Loucy (cell line): ENCODE measurements at regions not wholly inside any gene's neighbourhood (a gene's known extent, or its start where the extent isn't known, plus 50 kb on each side); places are given as distances from the start of the nearest gene placed in this dataset.

Experiments used
- H2AFZ ChIP-seq: fragments of 200-600 bp; sonication (generic); 2 replicates; pipeline ENCODE4 v1.6.0; 2016; ENCODE audit warnings: antibody characterized with exemption, mild to moderate bottlenecking, low read length, moderate library complexity
- H3F3A ChIP-seq: fragments of 200-600 bp; 2 replicates; pipeline ENCODE4 v1.6.0; 2016; ENCODE audit warnings: antibody characterized with exemption, low read depth, mild to moderate bottlenecking
- H3K27me3 ChIP-seq: fragments of 200-600 bp; sonication (generic); 2 replicates; pipeline ENCODE4 v1.6.1; 2014; ENCODE audit warnings: low read length, mild to moderate bottlenecking; ENCODE audit not compliant: insufficient read depth, poor library complexity, severe bottlenecking
- H3K36me3 ChIP-seq: fragments of 200-600 bp; sonication (generic); 2 replicates; pipeline ENCODE4 v1.6.1; 2016; ENCODE audit warnings: low read length; ENCODE audit not compliant: insufficient read depth
- H3K4me1 ChIP-seq: fragments of 200-600 bp; sonication (generic); 2 replicates; pipeline ENCODE4 v1.5.1; 2014; ENCODE audit warnings: low read length, mild to moderate bottlenecking; ENCODE audit not compliant: insufficient read depth, poor library complexity, severe bottlenecking
- H3K4me2 ChIP-seq: fragments of 200-600 bp; sonication (generic); 2 replicates; pipeline ENCODE4 v1.6.0; 2014; ENCODE audit warnings: antibody characterized with exemption, low read length, low read depth, mild to moderate bottlenecking; ENCODE audit not compliant: poor library complexity, severe bottlenecking
- H3K4me3 ChIP-seq: fragments of 200-600 bp; sonication (generic); 2 replicates; pipeline ENCODE4 v1.5.1; 2014; ENCODE audit warnings: low read length, mild to moderate bottlenecking, mixed read lengths; ENCODE audit not compliant: poor library complexity, severe bottlenecking
- H3K79me2 ChIP-seq: fragments of 200-600 bp; sonication (generic); 2 replicates; pipeline ENCODE4 v1.6.1; 2014; ENCODE audit warnings: low read length; ENCODE audit not compliant: insufficient read depth
- H3K9ac ChIP-seq: fragments of 200-600 bp; sonication (generic); 2 replicates; pipeline ENCODE4 v1.6.0; 2014; ENCODE audit warnings: mild to moderate bottlenecking, low read depth, low read length, moderate library complexity; ENCODE audit not compliant: poor library complexity, severe bottlenecking
- H3K9me2 ChIP-seq: fragments of 200-600 bp; sonication (generic); replicated peaks from 2 replicates; pipeline ENCODE4 v1.6.1; 2016; ENCODE audit warnings: low read depth, low read length, mixed read lengths
- H3K9me3 ChIP-seq: fragments of 200-600 bp; sonication (generic); 2 replicates; pipeline ENCODE4 v1.6.1; 2014; ENCODE audit warnings: mild to moderate bottlenecking, antibody characterized with exemption, low read length, low read depth; ENCODE audit not compliant: insufficient read depth
- H4K20me1 ChIP-seq: fragments of 200-600 bp; sonication (generic); 2 replicates; pipeline ENCODE4 v1.6.0; 2014; ENCODE audit warnings: antibody characterized with exemption, low read length, mild to moderate bottlenecking; ENCODE audit not compliant: insufficient read depth, poor library complexity, severe bottlenecking
- EZH2phosphoT487 ChIP-seq: fragments of 200-600 bp; IDR thresholded peaks from 2 replicates; pipeline ENCODE4 v1.6.1; 2018; ENCODE audit warnings: antibody characterized with exemption, mild to moderate bottlenecking, moderate library complexity, borderline replicate concordance
- TF ChIP-seq, protein P1 (sequence below): fragments of 200-600 bp; sonication (generic); conservative IDR thresholded peaks from 2 replicates; pipeline ENCODE4 v1.5.1; 2014; ENCODE audit warnings: mild to moderate bottlenecking, antibody characterized with exemption, low read length

DNA sequence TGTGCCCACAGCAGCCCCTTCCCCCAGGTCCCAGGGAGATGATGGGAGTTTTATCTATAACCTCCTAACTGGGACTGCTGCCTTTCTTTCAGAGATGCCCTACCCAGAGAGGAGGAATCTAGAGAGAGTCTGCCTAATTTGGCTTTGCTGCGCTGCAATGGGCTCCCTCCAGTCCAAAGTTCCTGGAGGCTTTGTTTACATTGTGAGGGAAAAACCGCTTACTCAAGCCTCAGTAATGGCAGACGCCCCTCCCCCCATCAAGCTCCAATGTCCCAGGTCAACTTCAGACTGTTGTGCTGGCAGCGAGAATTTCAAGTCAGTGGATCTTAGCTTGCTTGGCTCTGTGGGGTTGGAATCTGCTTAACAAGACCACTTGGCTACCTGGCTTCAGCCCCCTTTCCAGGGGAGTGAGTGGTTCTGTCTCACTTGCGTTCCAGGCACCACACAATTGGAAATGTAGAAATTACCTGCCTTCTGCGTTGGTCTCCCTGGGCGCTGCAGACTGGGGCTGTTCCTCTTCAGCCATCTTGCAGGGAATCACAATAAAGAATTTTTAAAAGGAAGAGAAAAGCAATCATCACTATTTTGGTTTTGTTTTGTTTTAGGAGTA, 262.5 kb downstream of the FOXG1 start:
- Histone ChIP-seq H3K4me3 (no peak overlapping the region), H3K27me3 (no peaks in the 10 kb centered on the region)

DNA sequence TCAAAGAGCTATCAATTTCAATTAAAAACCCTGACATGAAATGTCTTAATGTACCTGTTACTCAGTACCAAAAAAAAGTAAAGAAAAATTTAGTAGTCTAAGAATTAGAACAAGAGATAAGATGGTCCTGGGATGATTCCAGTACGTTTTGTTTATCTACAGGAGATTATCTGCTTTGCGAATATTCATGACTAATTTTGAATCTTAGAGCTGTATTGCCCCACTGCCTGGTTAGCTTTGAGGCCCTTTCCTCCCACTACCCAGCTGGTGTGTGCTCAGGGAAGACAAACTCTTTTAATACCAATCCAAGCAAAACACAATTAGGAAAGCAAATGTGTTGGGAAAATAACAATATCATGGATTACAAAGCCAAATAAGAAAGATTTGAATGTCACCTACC, 263.5 kb downstream of the FOXG1 start:
- Histone ChIP-seq H3K36me3 (no peaks in the 10 kb centered on the region), H3F3A (no peaks in the 10 kb centered on the region), H3K4me2 (no peak overlapping the region), H2AFZ (no peak overlapping the region), H4K20me1 (no peaks in the 10 kb centered on the region), H3K9me2 (no peaks in the 10 kb centered on the region), H3K4me1 (no peaks in the 10 kb centered on the region), H3K4me3 (no peak overlapping the region), H3K9me3 (no peaks in the 10 kb centered on the region), H3K27me3 (no peaks in the 10 kb centered on the region), H3K79me2 (no peaks in the 10 kb centered on the region), H3K9ac (no peak overlapping the region)
- TF ChIP-seq EZH2phosphoT487 = no peak
- TF ChIP-seq, protein P1, sequence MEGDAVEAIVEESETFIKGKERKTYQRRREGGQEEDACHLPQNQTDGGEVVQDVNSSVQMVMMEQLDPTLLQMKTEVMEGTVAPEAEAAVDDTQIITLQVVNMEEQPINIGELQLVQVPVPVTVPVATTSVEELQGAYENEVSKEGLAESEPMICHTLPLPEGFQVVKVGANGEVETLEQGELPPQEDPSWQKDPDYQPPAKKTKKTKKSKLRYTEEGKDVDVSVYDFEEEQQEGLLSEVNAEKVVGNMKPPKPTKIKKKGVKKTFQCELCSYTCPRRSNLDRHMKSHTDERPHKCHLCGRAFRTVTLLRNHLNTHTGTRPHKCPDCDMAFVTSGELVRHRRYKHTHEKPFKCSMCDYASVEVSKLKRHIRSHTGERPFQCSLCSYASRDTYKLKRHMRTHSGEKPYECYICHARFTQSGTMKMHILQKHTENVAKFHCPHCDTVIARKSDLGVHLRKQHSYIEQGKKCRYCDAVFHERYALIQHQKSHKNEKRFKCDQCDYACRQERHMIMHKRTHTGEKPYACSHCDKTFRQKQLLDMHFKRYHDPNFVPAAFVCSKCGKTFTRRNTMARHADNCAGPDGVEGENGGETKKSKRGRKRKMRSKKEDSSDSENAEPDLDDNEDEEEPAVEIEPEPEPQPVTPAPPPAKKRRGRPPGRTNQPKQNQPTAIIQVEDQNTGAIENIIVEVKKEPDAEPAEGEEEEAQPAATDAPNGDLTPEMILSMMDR = no peak

More for the DNA sequence above, 262.5 kb downstream of the FOXG1 start:
- H3K9me2 ChIP-seq = no peaks in the 10 kb centered on the region
- no peaks in the 10 kb centered on the region for H3K36me3 ChIP-seq
- H3F3A ChIP-seq = no peaks in the 10 kb centered on the region
- no peaks in the 10 kb centered on the region for H3K79me2 ChIP-seq
- no peaks in the 10 kb centered on the region for H3K4me1 ChIP-seq
- no peaks in the 10 kb centered on the region for H4K20me1 ChIP-seq
- no peak overlapping the region for H2AFZ ChIP-seq
- no peak overlapping the region for H3K4me2 ChIP-seq
- no peak overlapping the region for H3K9ac ChIP-seq
- H3K9me3 ChIP-seq = no peaks in the 10 kb centered on the region
- no peak for TF ChIP-seq EZH2phosphoT487
- TF ChIP-seq, protein P1 = no peak

DNA sequence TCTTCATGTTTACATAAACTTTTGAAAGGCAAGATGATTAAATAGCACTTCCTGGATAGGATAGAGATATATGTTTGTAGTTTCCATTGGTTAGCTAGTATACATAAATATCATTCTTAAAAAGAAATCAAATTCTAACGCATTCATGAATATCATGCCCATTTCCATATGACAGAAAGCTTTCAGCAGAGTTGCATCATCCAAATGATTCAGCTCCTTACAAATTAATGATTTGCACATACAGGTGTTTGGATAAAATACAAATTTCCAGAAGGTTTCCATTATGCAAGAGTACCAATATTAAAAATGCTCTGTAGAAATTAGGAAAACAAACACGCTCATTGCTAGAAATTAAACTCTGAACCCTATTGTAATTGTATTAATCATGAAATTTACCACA, 264.4 kb downstream of the FOXG1 start:
- Histone ChIP-seq H3K4me2 (no peak overlapping the region), H3K4me3 (no peak overlapping the region)

More for the DNA sequence above, 264.4 kb downstream of the FOXG1 start:
- no peaks in the 10 kb centered on the region for H3K79me2 ChIP-seq
- TF ChIP-seq, protein P1 = no peak
- TF ChIP-seq EZH2phosphoT487 = no peak
- no peaks in the 10 kb centered on the region for H3K9me3 ChIP-seq
- no peak overlapping the region for H2AFZ ChIP-seq
- no peaks in the 10 kb centered on the region for H3K27me3 ChIP-seq
- no peaks in the 10 kb centered on the region for H3F3A ChIP-seq
- no peaks in the 10 kb centered on the region for H3K9me2 ChIP-seq
- no peaks in the 10 kb centered on the region for H3K4me1 ChIP-seq
- no peak overlapping the region for H3K9ac ChIP-seq
- no peaks in the 10 kb centered on the region for H3K36me3 ChIP-seq
- H4K20me1 ChIP-seq = no peaks in the 10 kb centered on the region
